ENCODE measurements at regions not wholly inside any gene's neighbourhood (a gene's known extent, or its start where the extent isn't known, plus 50 kb on each side); places are given as distances from the start of the nearest gene placed in this dataset.

- no peak for DNase-seq
- TF ChIP-seq GATA1 (IDR thresholded peaks at IDR 0.05; ENCODE audit: low read depth, low read length): no peak
- no peak for TF ChIP-seq POLR2A (IDR thresholded peaks at IDR 0.05; ENCODE audit: low read length)
Measured at GRCh38 chr5:118008779-118009178, 979.6 kb downstream of the DTWD2 start.

GRCh38 chr5:118007262-118007661, 981.1 kb downstream of the DTWD2 start:
- TF ChIP-seq POLR2A (IDR thresholded peaks at IDR 0.05; ENCODE audit: low read length) (no peak), GATA1 (IDR thresholded peaks at IDR 0.05; ENCODE audit: low read depth, low read length) (no peak)
- DNase-seq: no peak

DNA sequence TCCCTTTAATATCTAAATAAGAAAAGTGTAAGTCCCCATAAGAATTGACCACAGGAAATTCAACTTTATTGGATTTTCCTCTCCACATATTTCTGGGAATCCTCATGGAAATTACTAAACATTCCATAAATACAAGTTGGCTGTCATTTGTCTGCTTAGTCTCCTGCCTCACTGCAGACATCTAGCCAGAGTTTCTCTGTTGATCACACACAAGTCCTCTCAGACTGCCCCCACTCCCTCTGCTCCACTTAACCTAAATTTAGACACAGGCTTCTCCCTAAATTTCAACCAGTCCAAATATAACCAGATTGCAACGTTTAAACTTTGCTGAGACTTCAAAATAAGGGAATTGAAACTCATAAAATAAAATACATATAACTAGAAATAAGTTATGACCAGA, 982.1 kb downstream of the DTWD2 start:
- TF ChIP-seq POLR2A (IDR thresholded peaks at IDR 0.05; ENCODE audit: low read length) (no peak), GATA1 (IDR thresholded peaks at IDR 0.05; ENCODE audit: low read depth, low read length) (no peak)
- DNase-seq: no peak

DNA sequence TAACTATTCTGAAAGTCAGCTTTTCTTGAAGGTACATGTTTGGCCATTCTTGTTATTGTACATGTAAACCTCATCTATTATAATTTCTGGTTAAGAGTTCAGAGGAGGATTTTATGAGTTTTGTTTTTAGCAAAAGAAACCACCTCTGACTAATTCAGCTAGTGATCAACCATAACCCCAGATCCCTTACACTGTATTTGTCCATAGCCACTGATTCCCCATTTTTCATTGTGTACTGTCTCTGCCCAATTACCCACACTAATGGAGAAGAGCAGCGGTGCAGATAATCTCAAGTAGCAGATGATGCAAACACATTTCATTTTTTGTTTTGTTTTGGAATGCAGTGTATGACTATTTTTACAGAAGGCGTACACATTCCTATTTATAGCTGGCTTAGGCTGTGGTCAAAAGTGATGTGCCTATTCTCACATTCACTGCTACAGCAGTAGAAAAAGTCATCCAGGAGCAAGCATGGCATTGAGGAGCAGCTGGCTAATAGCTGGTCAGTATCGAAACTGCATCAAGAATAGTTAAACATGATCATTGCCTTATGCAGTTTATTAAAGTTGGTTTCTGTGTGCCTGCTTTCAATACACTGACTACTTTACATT, 988.3 kb downstream of the DTWD2 start:
- TF ChIP-seq GATA1 (IDR thresholded peaks at IDR 0.05; ENCODE audit: low read depth, low read length) (no peak), POLR2A (IDR thresholded peaks at IDR 0.05; ENCODE audit: low read length) (no peak)
- DNase-seq: no peak

- no peak for TF ChIP-seq POLR2A (IDR thresholded peaks at IDR 0.05; ENCODE audit: low read length)
- TF ChIP-seq GATA1 (IDR thresholded peaks at IDR 0.05; ENCODE audit: low read depth, low read length): no peak
- DNase-seq: no peak
Measured at GRCh38 chr5:117982691-117983090, 1005.7 kb downstream of the DTWD2 start.

GRCh38 chr5:117973785-117974184, 1014.6 kb downstream of the DTWD2 start:
- no peak for DNase-seq
- TF ChIP-seq GATA1 (IDR thresholded peaks at IDR 0.05; ENCODE audit: low read depth, low read length): no peak
- TF ChIP-seq POLR2A (IDR thresholded peaks at IDR 0.05; ENCODE audit: low read length): no peak

- no peak for DNase-seq
- TF ChIP-seq GATA1 (IDR thresholded peaks at IDR 0.05; ENCODE audit: low read depth, low read length) (no peak), POLR2A (IDR thresholded peaks at IDR 0.05; ENCODE audit: low read length) (no peak)
Measured at GRCh38 chr5:117955831-117956230, 1032.5 kb downstream of the DTWD2 start.

GRCh38 chr5:117954331-117954730, 1034.0 kb downstream of the DTWD2 start:
- DNase-seq: no peak

GRCh38 chr5:117953272-117953671, 1035.1 kb downstream of the DTWD2 start:
- TF ChIP-seq POLR2A (IDR thresholded peaks at IDR 0.05; ENCODE audit: low read length): no peak
- no peak for TF ChIP-seq GATA1 (IDR thresholded peaks at IDR 0.05; ENCODE audit: low read depth, low read length)
- no peak for DNase-seq

More at GRCh38 chr5:117954331-117954730, 1034.0 kb downstream of the DTWD2 start:
- TF ChIP-seq POLR2A (IDR thresholded peaks at IDR 0.05; ENCODE audit: low read length) (no peak), GATA1 (IDR thresholded peaks at IDR 0.05; ENCODE audit: low read depth, low read length) (no peak)

DNA sequence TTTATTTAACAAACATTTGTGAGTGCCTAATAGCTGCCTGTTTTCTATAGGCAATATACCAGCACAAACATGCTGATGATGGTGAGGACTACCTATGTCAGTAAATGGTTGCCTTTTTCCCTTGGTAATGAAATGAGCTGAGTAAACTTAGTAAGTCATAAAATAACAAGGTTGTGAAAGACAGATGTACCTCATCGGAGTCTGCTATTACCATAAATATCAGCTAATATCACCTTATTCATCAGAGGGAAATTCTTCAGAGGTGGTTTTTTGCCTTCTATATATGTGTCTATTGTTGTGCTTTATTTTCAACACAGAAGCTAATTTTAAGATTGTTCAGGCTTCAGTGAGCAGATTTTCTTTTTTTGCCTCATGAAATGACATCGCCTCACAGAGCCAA, 1040.5 kb downstream of the DTWD2 start:
- no peak for DNase-seq
- no peak for TF ChIP-seq POLR2A (IDR thresholded peaks at IDR 0.05; ENCODE audit: low read length)
- no peak for TF ChIP-seq GATA1 (IDR thresholded peaks at IDR 0.05; ENCODE audit: low read depth, low read length)

- no peak for DNase-seq
- no peak for TF ChIP-seq POLR2A (IDR thresholded peaks at IDR 0.05; ENCODE audit: low read length)
- no peak for TF ChIP-seq GATA1 (IDR thresholded peaks at IDR 0.05; ENCODE audit: low read depth, low read length)
Measured at GRCh38 chr5:117947121-117947520, 1041.2 kb downstream of the DTWD2 start.

DNA sequence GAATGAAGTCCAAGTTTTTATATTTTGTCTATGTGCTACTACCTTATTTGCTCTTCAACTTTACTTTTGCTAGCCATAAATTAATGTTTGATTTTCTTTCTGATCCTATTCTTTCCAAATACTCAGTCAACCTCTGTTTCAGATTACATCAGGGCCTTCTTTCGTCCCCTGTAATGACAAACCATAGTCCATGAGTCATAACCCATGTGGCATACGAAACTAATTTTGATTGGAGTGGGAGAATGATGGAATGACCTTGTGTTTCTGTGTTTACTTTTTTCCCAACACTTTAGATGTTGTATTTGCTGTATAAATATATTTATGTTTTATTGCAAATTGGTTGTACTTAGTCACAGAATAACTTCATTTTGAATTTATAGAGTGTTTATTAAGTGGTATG, 1043.1 kb downstream of the DTWD2 start:
- no peak for DNase-seq
- no peak for TF ChIP-seq GATA1 (IDR thresholded peaks at IDR 0.05; ENCODE audit: low read depth, low read length)
- no peak for TF ChIP-seq POLR2A (IDR thresholded peaks at IDR 0.05; ENCODE audit: low read length)

GRCh38 chr5:117943541-117943940, 1044.8 kb downstream of the DTWD2 start:
- no peak for TF ChIP-seq GATA1 (IDR thresholded peaks at IDR 0.05; ENCODE audit: low read depth, low read length)
- no peak for TF ChIP-seq POLR2A (IDR thresholded peaks at IDR 0.05; ENCODE audit: low read length)

DNA sequence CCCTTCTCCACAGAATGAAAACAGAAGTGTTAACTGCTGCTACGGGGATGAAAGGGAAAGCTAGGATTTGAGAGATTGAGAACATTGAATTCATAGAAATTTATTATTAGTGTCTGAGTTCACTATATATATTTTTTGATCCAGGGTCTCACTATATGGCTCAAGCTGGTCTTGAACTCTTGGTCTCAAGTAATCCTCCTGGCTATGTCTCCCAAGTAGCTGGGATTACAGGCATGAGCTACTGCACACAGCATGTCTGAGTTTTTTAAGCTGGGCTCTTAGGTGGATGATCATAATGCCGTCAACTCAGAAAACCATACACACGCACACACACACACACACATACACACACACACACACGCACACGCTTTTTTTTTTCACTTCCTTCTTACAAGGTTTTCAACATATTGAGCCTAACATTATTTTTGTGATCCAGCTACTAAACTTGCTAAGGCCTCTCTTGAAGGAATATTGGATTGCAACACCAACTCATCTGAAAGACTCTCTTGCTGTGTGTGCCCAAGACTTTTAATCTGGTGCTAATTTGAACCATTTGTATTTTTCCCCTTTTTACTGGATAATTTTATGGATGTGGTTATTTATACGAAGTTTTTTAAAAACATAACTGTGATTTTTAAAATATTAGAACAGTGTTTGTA, 1045.4 kb downstream of the DTWD2 start:
- DNase-seq: no peak

More at GRCh38 chr5:117943541-117943940, 1044.8 kb downstream of the DTWD2 start:
- DNase-seq: no peak

GRCh38 chr5:117893211-117893610, 1095.1 kb downstream of the DTWD2 start:
- DNase-seq: no peak
- TF ChIP-seq GATA1 (IDR thresholded peaks at IDR 0.05; ENCODE audit: low read depth, low read length) (no peak), POLR2A (IDR thresholded peaks at IDR 0.05; ENCODE audit: low read length) (no peak)

More for the DNA sequence above, 1045.4 kb downstream of the DTWD2 start:
- no peak for TF ChIP-seq POLR2A (IDR thresholded peaks at IDR 0.05; ENCODE audit: low read length)
- TF ChIP-seq GATA1 (IDR thresholded peaks at IDR 0.05; ENCODE audit: low read depth, low read length): no peak
